Naive thymus-derived CD8-positive, alpha-beta T cell (primary cell): ENCODE measurements at regions not wholly inside any gene's neighbourhood (a gene's known extent, or its start where the extent isn't known, plus 50 kb on each side); places are given as distances from the start of the nearest gene placed in this dataset.

Experiments used
- ATAC-seq, 2 donors: fragments of 150-1000 bp; cut with Tn5 transposase in 1 of 2; sonication (Bioruptor Pico), chemical (Tn5 transposase) in 1 of 2; 1 replicate in 1 of 2; 2 replicates in 1 of 2; pipeline ENCODE4 v1.10.0; 2021; ENCODE audit warnings: mild to moderate bottlenecking in 2 of 2, moderate library complexity in 2 of 2
- POLR2A ChIA-PET: fragments of 350-600 bp; sonication (Branson Sonifier 250); formaldehyde crosslinking; loops from one replicate; lab custom pipeline; 2021; ENCODE audit warnings: antibody characterized with exemption; lab: Charles Lee
- DNase-seq, 10 donors: peaks; one replicate each; pipeline versions ENCODE4 v3.0.0 to v3.0.0-alpha.2; 2020 to 2022
- H3K27ac Mint-ChIP-seq, 10 donors: one replicate each; pipeline ENCODE4 v1.8.0; 2020 to 2022; ENCODE audit warnings: mild to moderate bottlenecking in 10 of 10, mixed read lengths in 10 of 10, moderate library complexity in 4 of 10, inconsistent platforms in 1 of 10
- H3K27me3 Mint-ChIP-seq, 5 donors: one replicate each; pipeline ENCODE4 v1.8.0; 2021 to 2022; ENCODE audit warnings: mixed read lengths in 5 of 5
- H3K36me3 Mint-ChIP-seq, 3 donors: one replicate each; pipeline ENCODE4 v1.8.0; 2020 to 2022; ENCODE audit warnings: mixed read lengths in 3 of 3, mild to moderate bottlenecking in 2 of 3, inconsistent platforms in 1 of 3
- H3K4me1 Mint-ChIP-seq, 4 donors: one replicate each; pipeline ENCODE4 v1.8.0; 2021 to 2022; ENCODE audit warnings: mixed read lengths in 4 of 4
- H3K4me3 Mint-ChIP-seq, 10 donors: one replicate each; pipeline ENCODE4 v1.8.0; 2020 to 2022; ENCODE audit warnings: mild to moderate bottlenecking in 10 of 10, mixed read lengths in 10 of 10, moderate library complexity in 6 of 10, inconsistent platforms in 1 of 10
- H3K9me3 Mint-ChIP-seq, 9 donors: one replicate each; pipeline ENCODE4 v1.8.0; 2020 to 2022; ENCODE audit warnings: mixed read lengths in 9 of 9, mild to moderate bottlenecking in 3 of 9, inconsistent platforms in 1 of 9, moderate library complexity in 1 of 9

DNA sequence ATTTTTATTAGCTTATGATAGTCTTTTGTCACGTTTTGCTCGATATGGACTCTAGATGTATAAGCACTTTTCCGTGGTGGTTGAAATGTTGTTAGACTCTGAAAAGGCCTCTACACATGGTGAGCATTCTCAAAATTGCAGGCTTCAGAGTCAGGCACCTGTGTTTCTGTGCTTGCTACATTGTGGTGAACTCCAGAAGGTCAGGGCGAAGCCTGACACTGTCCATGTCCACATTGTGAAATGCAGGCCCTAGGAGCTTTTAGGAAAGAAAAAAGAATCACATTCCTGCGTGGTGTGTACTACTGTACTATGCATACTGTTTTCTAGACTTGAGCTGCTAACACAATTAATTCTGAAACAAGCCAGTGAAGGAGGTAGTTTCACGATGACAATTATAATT, 86.3 kb downstream of the HS3ST1 start:
- Mint-ChIP-seq H3K4me1 (peaks cover 0 to 24% (median 0%) of the 10 kb centered on the region in 4 donors), H3K36me3 (no peaks in the 10 kb centered on the region), H3K9me3 (no peaks in the 10 kb centered on the region), H3K27ac (no peak overlapping the region), H3K27me3 (no peaks in the 10 kb centered on the region), H3K4me3 (no peak overlapping the region)
- POLR2A ChIA-PET, result no interaction called here
- DNase-seq, result no peak
- ATAC-seq, result no peak

GRCh38 chr4:11341337-11342043, 87.2 kb downstream of the HS3ST1 start:
- Mint-ChIP-seq H3K4me1 (peaks cover 0 to 29% (median 2%) of the 10 kb centered on the region in 4 donors), H3K4me3 (no peak overlapping the region), H3K27me3 (no peaks in the 10 kb centered on the region), H3K27ac (no peak overlapping the region), H3K9me3 (peaks cover 0 to 1% (median 0%) of the 10 kb centered on the region in 9 donors), H3K36me3 (no peaks in the 10 kb centered on the region)
- ATAC-seq (no peak), DNase-seq (no peak)
- POLR2A ChIA-PET, result no interaction called here

- Mint-ChIP-seq H3K36me3 (no peaks in the 10 kb centered on the region), H3K4me1 (peaks cover 0 to 29% (median 2%) of the 10 kb centered on the region in 4 donors), H3K27ac (no peak overlapping the region), H3K9me3 (peaks cover 0 to 1% (median 0%) of the 10 kb centered on the region in 9 donors), H3K4me3 (no peak overlapping the region), H3K27me3 (no peaks in the 10 kb centered on the region)
- POLR2A ChIA-PET, result no interaction called here
- no peak for DNase-seq
- ATAC-seq, result no peak
Measured at GRCh38 chr4:11338956-11339782, 89.5 kb downstream of the HS3ST1 start.

DNA sequence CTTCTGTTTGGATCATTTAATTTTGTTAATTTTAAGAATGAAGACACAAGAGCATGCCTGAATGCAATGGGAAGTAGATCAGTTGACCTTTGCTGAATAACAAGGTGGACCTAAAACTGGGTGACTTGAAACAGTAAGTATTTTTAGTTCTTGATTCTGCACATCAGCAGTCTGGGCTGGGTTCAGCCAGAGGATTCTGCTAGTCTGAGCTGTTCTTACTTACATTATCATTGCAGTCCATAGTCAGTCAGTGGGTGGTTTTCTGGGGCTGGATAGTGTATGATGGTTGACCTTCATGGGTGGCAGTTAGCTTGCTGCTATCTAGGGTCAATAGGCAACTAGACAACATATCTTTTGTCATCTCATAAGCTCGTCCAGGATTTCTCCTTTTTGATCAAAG, 91.4 kb downstream of the HS3ST1 start:
- ATAC-seq (no peak), DNase-seq (no peak)
- Mint-ChIP-seq H3K36me3 (no peaks in the 10 kb centered on the region), H3K4me3 (no peak overlapping the region), H3K27me3 (no peaks in the 10 kb centered on the region), H3K27ac (no peak overlapping the region), H3K9me3 (peaks cover 0 to 3% (median 0%) of the 10 kb centered on the region in 9 donors), H3K4me1 (peaks cover 0 to 29% (median 2%) of the 10 kb centered on the region in 4 donors)
- POLR2A ChIA-PET, result no interaction called here

GRCh38 chr4:11336435-11336834, 92.3 kb downstream of the HS3ST1 start:
- DNase-seq, result no peak
- H3K27me3 Mint-ChIP-seq, result no peaks in the 10 kb centered on the region
- no peaks in the 10 kb centered on the region for H3K36me3 Mint-ChIP-seq
- no peak for ATAC-seq
- H3K4me3 Mint-ChIP-seq, result no peak overlapping the region
- peaks cover 0 to 3% (median 0%) of the 10 kb centered on the region in 9 donors for H3K9me3 Mint-ChIP-seq
- POLR2A ChIA-PET, result no interaction called here
- H3K4me1 Mint-ChIP-seq, result peaks cover 0 to 23% (median 2%) of the 10 kb centered on the region in 4 donors
- H3K27ac Mint-ChIP-seq, result no peak overlapping the region

DNA sequence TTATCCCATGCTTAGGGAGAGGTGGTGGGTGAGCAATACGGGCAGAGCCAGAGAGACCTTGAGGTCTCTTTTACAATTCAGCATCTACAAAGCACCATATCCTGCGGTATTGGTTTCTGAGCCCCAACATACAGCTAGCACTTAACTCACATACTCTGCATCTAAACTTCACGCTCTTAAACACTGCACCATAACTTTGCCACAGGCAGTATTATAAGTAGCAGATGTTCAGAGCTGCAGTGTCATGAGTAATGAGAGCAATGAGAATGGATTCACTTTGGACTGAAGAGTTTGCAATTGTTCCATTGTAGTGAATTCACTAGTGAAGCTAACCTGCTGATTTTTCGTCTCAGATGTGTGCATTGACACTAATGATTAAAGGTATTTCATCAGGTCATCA, 93.8 kb downstream of the HS3ST1 start:
- POLR2A ChIA-PET, result no interaction called here
- no peak overlapping the region for H3K4me3 Mint-ChIP-seq
- H3K27ac Mint-ChIP-seq, result no peak overlapping the region
- peaks cover 0 to 16% (median 2%) of the 10 kb centered on the region in 4 donors for H3K4me1 Mint-ChIP-seq
- H3K27me3 Mint-ChIP-seq, result no peaks in the 10 kb centered on the region
- ATAC-seq (no peak), DNase-seq (no peak)
- H3K9me3 Mint-ChIP-seq, result peaks cover 0 to 3% (median 0%) of the 10 kb centered on the region in 9 donors
- no peaks in the 10 kb centered on the region for H3K36me3 Mint-ChIP-seq

DNA sequence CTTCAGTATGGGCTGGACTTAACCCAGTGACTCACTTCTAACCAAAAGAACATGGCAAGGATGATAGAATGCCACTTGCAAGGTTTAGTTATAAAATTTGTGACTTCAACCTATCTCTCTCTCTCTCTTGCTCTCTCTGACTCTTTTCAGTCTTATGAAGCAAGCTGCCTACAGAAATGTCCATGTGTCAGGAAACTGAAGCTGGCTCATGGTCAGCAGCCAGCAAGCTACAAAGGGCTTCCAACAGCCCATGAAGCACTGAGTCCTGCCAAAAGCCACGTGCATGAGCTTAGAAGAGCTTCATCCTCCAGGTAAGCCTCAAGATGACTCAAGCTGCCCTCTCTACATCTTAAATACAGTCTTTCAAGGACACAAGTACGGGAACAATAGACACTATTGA, 100.3 kb downstream of the HS3ST1 start:
- H3K9me3 Mint-ChIP-seq, result peaks cover 0 to 17% (median 8%) of the 10 kb centered on the region in 9 donors

DNA sequence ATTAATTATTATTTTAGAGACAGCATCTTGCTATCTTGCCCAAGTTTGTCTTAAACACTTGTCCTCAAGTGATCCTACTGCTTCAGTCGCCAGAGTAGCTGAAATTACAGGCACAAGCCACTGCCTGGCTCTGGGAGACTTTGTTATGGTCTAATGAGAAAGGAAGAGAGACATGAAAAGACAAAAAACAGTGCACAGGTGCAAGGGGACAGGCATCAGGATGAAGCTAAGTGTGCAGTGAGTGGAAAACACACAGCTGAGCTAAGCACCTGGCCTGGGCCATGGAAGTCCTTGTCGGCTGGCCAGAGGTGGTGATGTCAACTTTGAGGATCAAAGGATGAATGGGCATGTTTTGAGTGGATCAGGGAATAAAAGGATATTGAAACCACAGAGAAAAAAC, 102.7 kb downstream of the HS3ST1 start:
- no peak for DNase-seq
- Mint-ChIP-seq H3K4me3 (no peak overlapping the region), H3K27ac (no peak overlapping the region), H3K36me3 (peaks cover 0 to 7% (median 2%) of the 10 kb centered on the region in 3 donors), H3K4me1 (no peaks in the 10 kb centered on the region), H3K9me3 (peaks cover 0 to 41% (median 15%) of the 10 kb centered on the region in 9 donors), H3K27me3 (peaks cover 0 to 5% (median 0%) of the 10 kb centered on the region in 5 donors)
- POLR2A ChIA-PET, result no interaction called here
- ATAC-seq, result no peak

More for the DNA sequence above, 100.3 kb downstream of the HS3ST1 start:
- Mint-ChIP-seq H3K36me3 (peaks cover 0 to 2% (median 2%) of the 10 kb centered on the region in 3 donors), H3K27me3 (peaks cover 0 to 5% (median 0%) of the 10 kb centered on the region in 5 donors), H3K4me3 (no peak overlapping the region), H3K4me1 (no peaks in the 10 kb centered on the region), H3K27ac (no peak overlapping the region)
- DNase-seq (no peak), ATAC-seq (no peak)
- POLR2A ChIA-PET, result interaction anchor here (0.7 kb wide), 1 partner anchor 94 kb away, joined by 3 read pairs; no protein-coding TSS in a partner anchor

GRCh38 chr4:11323771-11324170, 104.9 kb downstream of the HS3ST1 start:
- POLR2A ChIA-PET, result no interaction called here
- Mint-ChIP-seq H3K4me3 (no peak overlapping the region), H3K27ac (no peak overlapping the region), H3K36me3 (peaks cover 0 to 7% (median 2%) of the 10 kb centered on the region in 3 donors), H3K9me3 (peaks cover 0 to 44% (median 15%) of the 10 kb centered on the region in 9 donors), H3K27me3 (peaks cover 0 to 10% (median 0%) of the 10 kb centered on the region in 5 donors), H3K4me1 (no peaks in the 10 kb centered on the region)
- ATAC-seq (no peak), DNase-seq (no peak)

DNA sequence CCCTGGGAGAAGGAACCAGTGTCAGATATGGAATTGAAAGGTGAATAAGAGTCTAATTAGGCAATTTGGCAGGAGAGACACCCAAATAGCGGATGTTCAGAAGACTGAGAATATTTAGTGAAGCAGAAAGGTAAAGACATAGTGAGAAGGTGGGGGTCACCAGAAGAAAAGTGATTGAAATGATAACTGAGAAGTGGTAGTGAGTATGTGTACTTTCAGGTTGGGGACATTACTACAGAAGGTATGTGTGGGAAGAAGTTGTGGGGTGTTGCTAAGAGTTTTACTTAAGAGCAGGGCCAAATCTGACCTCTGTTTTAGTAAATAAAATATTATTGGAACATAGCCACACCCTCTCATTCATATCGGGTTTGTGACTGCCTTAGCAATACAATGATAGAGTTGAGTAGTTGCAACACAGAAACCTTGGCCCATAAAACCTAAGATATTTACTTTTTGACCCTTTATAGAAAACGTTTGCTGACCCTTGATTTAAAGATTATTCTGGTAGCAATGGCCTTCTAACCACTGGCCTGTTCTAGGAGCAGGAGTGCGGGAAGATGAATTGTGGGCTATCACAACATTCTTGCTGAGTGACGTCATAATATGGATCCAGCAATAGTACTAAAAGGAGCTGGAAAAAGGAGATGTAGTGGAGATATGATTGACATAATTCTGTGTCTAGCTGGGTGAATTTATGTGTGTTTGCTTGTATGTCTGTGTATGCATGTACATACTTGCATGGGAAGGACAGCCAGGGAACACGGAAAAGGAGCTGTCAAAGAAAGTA, 115.3 kb downstream of the HS3ST1 start:
- Mint-ChIP-seq H3K36me3 (no peaks in the 10 kb centered on the region), H3K27ac (no peak overlapping the region), H3K4me3 (no peak overlapping the region), H3K9me3 (peaks cover 0 to 16% (median 4%) of the 10 kb centered on the region in 9 donors), H3K27me3 (peaks cover 0 to 6% (median 0%) of the 10 kb centered on the region in 5 donors), H3K4me1 (no peaks in the 10 kb centered on the region)
- POLR2A ChIA-PET, result no interaction called here
- DNase-seq (no peak), ATAC-seq (no peak)

GRCh38 chr4:11312389-11312788, 116.3 kb downstream of the HS3ST1 start:
- no peak for DNase-seq
- H3K27ac Mint-ChIP-seq, result no peak overlapping the region
- POLR2A ChIA-PET, result no interaction called here
- peaks cover 0 to 4% (median 0%) of the 10 kb centered on the region in 5 donors for H3K27me3 Mint-ChIP-seq
- no peaks in the 10 kb centered on the region for H3K36me3 Mint-ChIP-seq
- H3K4me1 Mint-ChIP-seq, result no peaks in the 10 kb centered on the region
- H3K4me3 Mint-ChIP-seq, result no peak overlapping the region
- H3K9me3 Mint-ChIP-seq, result peaks cover 0 to 23% (median 6%) of the 10 kb centered on the region in 9 donors
- ATAC-seq, result no peak

DNA sequence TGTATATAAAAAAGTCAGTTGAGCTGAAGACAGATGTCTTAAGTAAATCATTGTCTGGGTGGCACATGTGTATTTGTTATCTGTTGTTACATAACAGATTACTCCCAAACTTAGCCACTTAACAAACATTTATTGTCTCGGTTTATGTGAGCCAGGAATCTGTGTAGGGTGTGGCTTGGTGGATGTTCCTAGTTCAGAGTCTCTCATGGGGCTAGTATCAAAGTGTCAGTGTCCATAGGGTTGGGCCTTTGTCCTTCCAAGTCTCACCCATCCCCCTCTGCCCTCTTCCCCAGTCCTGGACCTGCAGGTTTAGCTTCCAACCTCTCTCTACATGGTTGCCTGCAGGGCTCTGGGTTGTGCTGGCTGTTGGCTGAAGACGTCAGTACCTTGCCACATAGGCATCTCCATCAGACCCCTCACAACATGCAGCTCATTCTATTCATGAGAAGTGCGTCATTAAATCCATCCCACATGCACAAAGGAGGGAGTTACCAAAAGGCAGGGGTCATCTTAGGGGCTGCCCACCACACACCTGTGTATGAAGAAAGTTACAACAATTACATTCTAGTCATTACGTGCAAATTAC, 127.5 kb downstream of the HS3ST1 start:
- POLR2A ChIA-PET, result no interaction called here
- H3K9me3 Mint-ChIP-seq, result no peaks in the 10 kb centered on the region
- DNase-seq (no peak), ATAC-seq (no peak)
- H3K4me3 Mint-ChIP-seq, result no peak overlapping the region
- no peak overlapping the region for H3K27ac Mint-ChIP-seq
- H3K27me3 Mint-ChIP-seq, result peaks cover 1 to 14% (median 2%) of the 10 kb centered on the region in 5 donors
- H3K4me1 Mint-ChIP-seq, result peaks cover 0 to 8% (median 0%) of the 10 kb centered on the region in 4 donors
- no peaks in the 10 kb centered on the region for H3K36me3 Mint-ChIP-seq
